T-cell (primary cell): ENCODE measurements at regions not wholly inside any gene's neighbourhood (a gene's known extent, or its start where the extent isn't known, plus 50 kb on each side); places are given as distances from the start of the nearest gene placed in this dataset.

Source experiments
- ATAC-seq, 4 experiments: fragments of 200-7000 bp in 3 of 4; fragments of 150-1000 bp in 1 of 4; cut with Tn5 transposase; replicated peaks in 1 of 4; 1 replicate in 3 of 4; 2 replicates in 1 of 4; pipeline ENCODE4 v1.10.0; 2021; ENCODE audit warnings: moderate library complexity in 3 of 4, mild to moderate bottlenecking in 2 of 4, moderate number of reproducible peaks in 1 of 4
- CTCF ChIA-PET, 2 donors: fragments of 300-600 bp; sonication (Branson Sonifier 250); formaldehyde crosslinking; loops; one replicate each; lab custom pipeline; 2022; ENCODE audit warnings: antibody characterized with exemption in 2 of 2; lab: Charles Lee
- POLR2A ChIA-PET, 2 donors: fragments of 300-600 bp; sonication (Branson Sonifier 250); formaldehyde crosslinking; loops; one replicate each; lab custom pipeline; 2022; ENCODE audit warnings: antibody characterized with exemption in 2 of 2; lab: Charles Lee
- DNase-seq, 35 experiments: peaks; one replicate each; pipeline versions ENCODE4 v3.0.0 to v3.0.0-alpha.2; 2013 to 2023
- H3K27ac ChIP-seq: one replicate; pipeline ENCODE4 v1.5.1; 2013; ENCODE audit warnings: low read length
- H3K27me3 ChIP-seq, 2 experiments: replicated peaks in 1 of 2; 1 replicate in 1 of 2; 2 replicates in 1 of 2; pipeline versions ENCODE4 v1.6.1 to v1.7.0; 2013; ENCODE audit warnings: low read length in 1 of 2, mixed read lengths in 1 of 2; ENCODE audit not compliant: control insufficient read depth in 2 of 2, insufficient read depth in 2 of 2; ENCODE audit errors: extremely low read depth in 1 of 2
- H3K36me3 ChIP-seq, 2 donors: 1 replicate in 1 of 2; 2 replicates in 1 of 2; pipeline versions ENCODE4 v1.6.1 to v1.7.0; 2013; ENCODE audit warnings: low read length in 1 of 2; ENCODE audit not compliant: control insufficient read depth in 2 of 2, insufficient read depth in 1 of 2; ENCODE audit errors: extremely low read depth in 1 of 2
- H3K4me1 ChIP-seq, 2 experiments: 1 replicate in 1 of 2; 2 replicates in 1 of 2; pipeline versions ENCODE4 v1.6.1 to v1.7.0; 2013; ENCODE audit warnings: low read length in 2 of 2, mixed read lengths in 1 of 2; ENCODE audit not compliant: insufficient read depth in 2 of 2, control insufficient read depth in 1 of 2; ENCODE audit errors: extremely low read depth in 1 of 2
- H3K4me3 ChIP-seq, 2 donors: 1 replicate in 1 of 2; 2 replicates in 1 of 2; pipeline versions ENCODE4 v1.5.1 to v1.7.0; 2013; ENCODE audit warnings: mild to moderate bottlenecking in 2 of 2, low read length in 1 of 2, moderate library complexity in 1 of 2; ENCODE audit not compliant: control insufficient read depth in 1 of 2; ENCODE audit errors: extremely low read depth in 1 of 2
- H3K9me3 ChIP-seq: 2 replicates; pipeline ENCODE4 v1.7.0; 2013
- H3K27ac Mint-ChIP-seq, 2 donors: one replicate each; pipeline ENCODE4 v1.8.0; 2020 to 2021; ENCODE audit warnings: mild to moderate bottlenecking in 2 of 2, mixed read lengths in 2 of 2
- H3K27me3 Mint-ChIP-seq, 2 donors: one replicate each; pipeline ENCODE4 v1.8.0; 2021 to 2022; ENCODE audit warnings: mixed read lengths in 2 of 2
- H3K36me3 Mint-ChIP-seq: one replicate; pipeline ENCODE4 v1.8.0; 2021; ENCODE audit warnings: mixed read lengths
- H3K4me1 Mint-ChIP-seq, 3 donors: one replicate each; pipeline ENCODE4 v1.8.0; 2020 to 2022; ENCODE audit warnings: mixed read lengths in 3 of 3, mild to moderate bottlenecking in 1 of 3
- H3K4me3 Mint-ChIP-seq, 3 donors: one replicate each; pipeline ENCODE4 v1.8.0; 2020 to 2022; ENCODE audit warnings: mild to moderate bottlenecking in 3 of 3, mixed read lengths in 3 of 3, moderate library complexity in 3 of 3
- H3K9me3 Mint-ChIP-seq, 3 donors: one replicate each; pipeline ENCODE4 v1.8.0; 2020 to 2022; ENCODE audit warnings: mixed read lengths in 3 of 3
- WGBS: methylation state at CpG from one replicate; pipeline ENCODE4 v1.1.5; 2013; ENCODE audit warnings: missing lambda C conversion rate; ENCODE audit not compliant: insufficient coverage; 5-methylcytosine and 5-hydroxymethylcytosine counted together

DNA sequence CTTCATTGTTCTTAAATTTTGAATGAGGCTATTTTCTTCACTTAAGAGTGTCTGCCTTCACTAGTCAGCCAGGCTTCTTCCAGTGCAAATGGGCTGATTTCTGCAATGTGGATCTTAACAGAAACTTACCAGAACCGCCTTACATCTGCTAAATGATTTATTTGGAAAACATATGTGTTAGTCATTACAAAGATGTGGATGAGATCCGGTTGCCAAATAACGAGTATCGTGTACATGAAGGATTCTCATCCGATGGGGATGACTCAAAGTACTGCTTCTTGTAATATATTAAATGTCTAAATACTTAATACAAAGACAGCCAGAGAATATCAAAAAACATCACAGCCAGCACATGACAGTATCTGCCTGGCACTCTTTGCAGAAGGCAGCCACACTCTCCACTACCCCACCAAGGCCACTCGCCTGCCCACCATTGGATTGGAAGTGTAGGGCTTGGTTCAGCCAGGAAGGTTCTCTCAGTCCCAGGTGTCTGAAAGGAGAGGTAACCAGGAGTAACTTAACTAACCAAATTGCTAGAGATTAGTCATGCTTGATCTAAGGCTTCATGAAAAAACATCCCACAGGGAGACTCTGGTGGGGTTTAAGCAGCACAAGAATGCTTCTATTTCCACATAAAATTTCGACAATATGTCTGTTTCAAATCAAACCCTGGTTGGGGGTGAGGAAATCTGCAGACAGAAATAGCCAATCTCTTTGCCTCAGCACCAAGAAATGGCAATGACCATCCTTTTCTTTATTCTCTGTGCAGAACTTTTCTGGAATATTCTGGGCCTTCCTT, 174.8 kb downstream of the GADD45G start:
- no peaks in the 10 kb centered on the region for H3K36me3 ChIP-seq
- Mint-ChIP-seq H3K4me3 (no peak overlapping the region), H3K27me3 (peaks cover 0 to 2% of the 10 kb centered on the region in 2 donors), H3K27ac (no peak overlapping the region), H3K4me1 (peaks cover 0 to 5% (median 0%) of the 10 kb centered on the region in 3 donors), H3K36me3 (no peaks in the 10 kb centered on the region), H3K9me3 (no peaks in the 10 kb centered on the region)
- H3K4me1 ChIP-seq, result no peaks in the 10 kb centered on the region
- peaks cover 0 to 22% of the 10 kb centered on the region in 2 experiments for H3K27me3 ChIP-seq
- no peak for DNase-seq
- 100% methylated on average over 1 of the region's 7 CpGs for WGBS
- no peak for ATAC-seq
- CTCF ChIA-PET, result no interaction called here
- no peaks in the 10 kb centered on the region for H3K9me3 ChIP-seq
- H3K4me3 ChIP-seq, result no peak overlapping the region
- no peak overlapping the region for H3K27ac ChIP-seq
- POLR2A ChIA-PET, result no interaction called here

DNA sequence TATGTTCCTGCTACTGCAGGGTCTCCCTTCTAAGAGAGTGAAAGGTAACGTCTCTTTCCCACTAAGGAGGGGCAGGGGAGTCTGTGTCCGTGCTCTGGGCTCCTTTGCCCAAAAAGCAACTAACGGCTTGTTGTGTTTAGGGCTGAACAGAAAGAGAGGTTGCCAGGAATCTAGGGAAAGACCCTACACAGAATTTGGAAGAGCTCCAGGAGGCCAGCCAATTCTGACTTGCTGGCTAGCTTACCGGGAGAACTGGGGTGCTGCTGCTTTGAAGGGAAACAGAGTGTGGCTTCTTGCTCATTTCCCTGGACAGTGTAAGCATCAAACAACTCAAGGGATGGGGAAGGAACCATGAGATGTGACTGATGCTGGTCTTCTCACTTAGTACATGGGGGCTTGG, 176.1 kb downstream of the GADD45G start:
- 88% methylated on average over 3 of the region's 4 CpGs for whole genome bisulfite sequencing
- CTCF ChIA-PET, result interaction anchor here in 1 of 2 donors (0.6 kb wide), 1 partner anchor 114 kb away, joined by 3 read pairs; no protein-coding TSS in a partner anchor

DNA sequence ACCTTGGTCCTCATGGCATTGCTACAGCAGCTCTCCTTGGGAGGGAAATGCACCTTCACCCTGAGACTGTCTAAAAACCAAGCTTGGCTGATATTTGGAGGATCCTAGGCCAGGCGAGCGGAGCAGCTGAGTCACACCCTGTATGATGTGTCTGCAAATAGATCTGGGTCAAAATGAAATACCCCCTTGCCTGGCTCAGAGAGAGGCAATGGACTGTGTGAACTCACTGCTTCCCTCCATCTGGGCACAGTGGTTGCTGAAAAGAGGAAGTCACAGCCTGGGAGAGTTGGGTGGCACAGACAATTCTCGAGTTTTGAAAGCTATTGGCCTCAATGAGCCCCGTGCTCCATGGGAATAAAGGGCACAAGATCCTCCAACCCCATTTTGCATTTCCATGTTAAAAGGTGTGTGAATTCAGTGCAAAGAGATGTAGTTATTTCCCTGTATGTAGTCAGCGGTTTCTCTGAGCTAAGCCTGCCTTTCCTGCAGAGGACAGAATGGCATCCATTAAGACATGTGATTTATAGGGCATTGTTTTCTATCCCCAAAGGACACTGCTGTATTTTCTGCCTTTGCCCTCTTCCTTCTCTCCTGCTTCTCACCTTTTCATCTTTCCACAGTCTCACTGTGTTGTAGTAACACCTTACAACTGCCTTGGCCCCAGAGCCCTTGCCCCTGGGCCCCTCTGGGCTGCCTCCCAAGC, 177.2 kb downstream of the GADD45G start:
- peaks cover 0 to 2% of the 10 kb centered on the region in 2 donors for H3K27me3 Mint-ChIP-seq
- no peaks in the 10 kb centered on the region for H3K4me1 ChIP-seq
- CTCF ChIA-PET, result interaction anchor here in 1 of 2 donors (0.6 kb wide), 1 partner anchor 115 kb away, joined by 3 read pairs; no protein-coding TSS in a partner anchor
- peaks cover 0 to 5% (median 5%) of the 10 kb centered on the region in 3 donors for H3K4me1 Mint-ChIP-seq
- DNase-seq (peak in 1 of 35 experiments; percentile 30), ATAC-seq (no peak)
- H3K27ac ChIP-seq, result no peak overlapping the region
- H3K27ac Mint-ChIP-seq, result no peak overlapping the region
- no peaks in the 10 kb centered on the region for H3K36me3 ChIP-seq
- no peak overlapping the region for H3K4me3 Mint-ChIP-seq
- H3K9me3 ChIP-seq, result no peaks in the 10 kb centered on the region
- 77% methylated on average over 2 of the region's 5 CpGs for WGBS
- no peaks in the 10 kb centered on the region for H3K36me3 Mint-ChIP-seq
- H3K4me3 ChIP-seq, result no peak overlapping the region
- H3K27me3 ChIP-seq, result peaks cover 0 to 13% of the 10 kb centered on the region in 2 experiments
- POLR2A ChIA-PET, result no interaction called here
- no peaks in the 10 kb centered on the region for H3K9me3 Mint-ChIP-seq

More for the DNA sequence above, 176.1 kb downstream of the GADD45G start:
- DNase-seq, result no peak
- Mint-ChIP-seq H3K27ac (no peak overlapping the region), H3K36me3 (no peaks in the 10 kb centered on the region), H3K9me3 (no peaks in the 10 kb centered on the region), H3K4me3 (no peak overlapping the region), H3K4me1 (peaks cover 0 to 5% (median 0%) of the 10 kb centered on the region in 3 donors), H3K27me3 (peaks cover 0 to 2% of the 10 kb centered on the region in 2 donors)
- Histone ChIP-seq H3K4me3 (no peak overlapping the region), H3K9me3 (no peaks in the 10 kb centered on the region), H3K36me3 (no peaks in the 10 kb centered on the region), H3K4me1 (no peaks in the 10 kb centered on the region), H3K27me3 (peaks cover 0 to 22% of the 10 kb centered on the region in 2 experiments), H3K27ac (no peak overlapping the region)
- ATAC-seq, result no peak
- POLR2A ChIA-PET, result no interaction called here

DNA sequence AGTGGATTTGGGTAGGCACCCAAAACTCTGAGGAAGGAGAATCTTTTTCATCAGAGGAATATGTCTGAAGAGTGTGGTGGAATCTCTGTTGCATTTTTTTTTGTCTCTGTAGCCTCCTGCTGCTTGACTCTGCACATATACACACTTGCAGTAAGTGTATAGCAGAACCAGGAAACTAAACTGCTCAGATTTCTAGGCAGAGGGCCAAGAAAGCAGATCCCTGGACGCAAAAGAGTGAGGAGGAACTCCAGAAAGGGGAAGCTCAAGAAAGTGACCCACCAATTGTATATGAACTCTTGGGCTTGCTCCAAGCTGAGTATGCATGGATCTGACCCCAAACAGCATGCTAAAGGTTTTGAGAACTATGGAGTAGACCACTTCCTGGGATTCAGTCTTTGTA, 181.8 kb downstream of the GADD45G start:
- H3K36me3 ChIP-seq, result no peaks in the 10 kb centered on the region
- no peak overlapping the region for H3K27ac ChIP-seq
- peak in 1 of 35 experiments; percentile 8 for DNase-seq
- H3K4me3 ChIP-seq, result no peak overlapping the region
- H3K4me1 ChIP-seq, result no peaks in the 10 kb centered on the region
- Mint-ChIP-seq H3K36me3 (no peaks in the 10 kb centered on the region), H3K4me3 (no peak overlapping the region), H3K4me1 (peaks cover 0 to 11% (median 5%) of the 10 kb centered on the region in 3 donors), H3K9me3 (no peaks in the 10 kb centered on the region), H3K27ac (no peak overlapping the region), H3K27me3 (peaks cover 0 to 2% of the 10 kb centered on the region in 2 donors)
- H3K27me3 ChIP-seq, result peaks cover 0 to 2% of the 10 kb centered on the region in 2 experiments
- no peaks in the 10 kb centered on the region for H3K9me3 ChIP-seq
- WGBS, result 70% methylated on average over 1 of the region's 1 CpG
- ChIA-PET CTCF (interaction anchor here in 1 of 2 donors (0.5 kb wide), 1 partner anchor 184 kb away, joined by 3 read pairs; no protein-coding TSS in a partner anchor), POLR2A (no interaction called here)
- ATAC-seq, result no peak

DNA sequence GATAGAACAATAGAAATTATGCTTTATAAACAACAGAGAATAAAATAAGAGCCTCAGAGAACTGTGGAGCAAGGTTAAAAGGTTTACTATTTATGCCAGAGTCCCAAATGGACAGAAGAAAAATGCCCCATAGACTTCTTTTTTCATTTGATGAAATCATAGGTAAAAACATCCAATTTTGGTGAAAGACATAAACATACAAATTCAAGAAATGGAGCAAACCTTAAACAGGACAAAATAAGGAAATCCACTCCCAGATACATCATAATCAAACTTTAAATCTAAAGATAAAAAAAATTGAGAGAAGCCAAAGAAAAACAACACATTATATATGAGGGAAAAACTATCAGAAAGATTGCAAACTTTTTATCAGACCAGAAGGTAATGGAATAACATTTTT, 182.8 kb downstream of the GADD45G start:
- no peak overlapping the region for H3K4me3 ChIP-seq
- Mint-ChIP-seq H3K36me3 (no peaks in the 10 kb centered on the region), H3K9me3 (no peaks in the 10 kb centered on the region), H3K4me1 (peaks cover 0 to 11% (median 0%) of the 10 kb centered on the region in 3 donors), H3K27ac (no peak overlapping the region), H3K27me3 (no peaks in the 10 kb centered on the region), H3K4me3 (no peak overlapping the region)
- no peaks in the 10 kb centered on the region for H3K27me3 ChIP-seq
- no peaks in the 10 kb centered on the region for H3K4me1 ChIP-seq
- H3K27ac ChIP-seq, result no peak overlapping the region
- H3K36me3 ChIP-seq, result no peaks in the 10 kb centered on the region
- no peaks in the 10 kb centered on the region for H3K9me3 ChIP-seq
- CTCF ChIA-PET, result no interaction called here
- ATAC-seq (no peak), DNase-seq (no peak)
- POLR2A ChIA-PET, result no interaction called here

DNA sequence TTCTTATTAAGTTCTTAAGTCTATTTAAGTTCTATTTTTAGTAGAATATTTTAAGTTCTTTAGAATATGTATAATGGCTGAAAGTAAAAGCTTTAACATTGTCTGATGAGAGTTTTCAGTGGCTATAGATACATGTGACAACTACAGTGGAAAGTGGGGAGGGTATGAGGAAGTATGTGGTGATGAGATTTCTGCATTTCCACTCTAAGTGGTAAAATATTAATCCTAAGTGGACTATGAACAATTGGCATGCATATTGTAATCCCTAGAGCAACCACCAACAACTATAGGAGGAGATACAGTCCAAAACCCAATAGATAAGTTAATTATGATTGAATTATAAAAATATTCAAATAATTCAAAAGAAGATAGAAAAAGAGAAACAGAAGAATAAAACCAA, 183.6 kb downstream of the GADD45G start:
- no peaks in the 10 kb centered on the region for H3K36me3 ChIP-seq
- H3K4me1 Mint-ChIP-seq, result peaks cover 0 to 11% (median 0%) of the 10 kb centered on the region in 3 donors
- H3K4me1 ChIP-seq, result no peaks in the 10 kb centered on the region
- H3K36me3 Mint-ChIP-seq, result no peaks in the 10 kb centered on the region
- H3K9me3 Mint-ChIP-seq, result no peaks in the 10 kb centered on the region
- CTCF ChIA-PET, result no interaction called here
- no peak overlapping the region for H3K4me3 ChIP-seq
- no peaks in the 10 kb centered on the region for H3K27me3 Mint-ChIP-seq
- no peak overlapping the region for H3K27ac Mint-ChIP-seq
- no peak for DNase-seq
- ATAC-seq, result no peak
- no peaks in the 10 kb centered on the region for H3K9me3 ChIP-seq
- POLR2A ChIA-PET, result no interaction called here
- H3K27ac ChIP-seq, result no peak overlapping the region
- H3K4me3 Mint-ChIP-seq, result no peak overlapping the region
- no peaks in the 10 kb centered on the region for H3K27me3 ChIP-seq
